HEK293T (cell line): ENCODE measurements at regions not wholly inside any gene's neighbourhood (a gene's known extent, or its start where the extent isn't known, plus 50 kb on each side); places are given as distances from the start of the nearest gene placed in this dataset.

ENCODE experiments used
- ARNT ChIP-seq: fragments of 450-650 bp; IDR thresholded peaks from 2 replicates; pipeline ENCODE4 v1.6.1; 2017; ENCODE audit warnings: mild to moderate bottlenecking
- BHLHE40 ChIP-seq: fragments of 450-650 bp; IDR thresholded peaks from 2 replicates; pipeline ENCODE4 v1.6.1; 2016; ENCODE audit warnings: mild to moderate bottlenecking, moderate library complexity, borderline replicate concordance
- ELF4 ChIP-seq: fragments of 450-650 bp; IDR thresholded peaks from 2 replicates; pipeline ENCODE4 v1.6.1; 2017; ENCODE audit warnings: antibody characterized with exemption
- FOXA1 ChIP-seq: fragments of 450-650 bp; IDR thresholded peaks from 2 replicates; pipeline ENCODE4 v1.6.1; 2016; ENCODE audit warnings: mild to moderate bottlenecking
- FOXK2 ChIP-seq: fragments of 450-650 bp; IDR thresholded peaks from 2 replicates; pipeline ENCODE4 v1.6.1; 2016; ENCODE audit warnings: mild to moderate bottlenecking
- FOXM1 ChIP-seq: fragments of 450-650 bp; IDR thresholded peaks from 2 replicates; pipeline ENCODE4 v1.6.1; 2017; ENCODE audit warnings: mild to moderate bottlenecking, borderline replicate concordance
- HDGF ChIP-seq: fragments of 450-650 bp; IDR thresholded peaks from 2 replicates; pipeline ENCODE4 v1.6.1; 2017; ENCODE audit warnings: antibody characterized with exemption, borderline replicate concordance
- LEF1 ChIP-seq: fragments of 450-650 bp; IDR thresholded peaks from 2 replicates; pipeline ENCODE4 v1.6.1; 2017; ENCODE audit warnings: mild to moderate bottlenecking, borderline replicate concordance
- NFRKB ChIP-seq: fragments of 450-650 bp; IDR thresholded peaks from 2 replicates; pipeline ENCODE4 v1.6.1; 2016; ENCODE audit warnings: mild to moderate bottlenecking, moderate library complexity
- SP1 ChIP-seq: fragments of 450-650 bp; IDR thresholded peaks from 2 replicates; pipeline ENCODE4 v1.6.1; 2017
- SUZ12 ChIP-seq: fragments of 450-650 bp; IDR thresholded peaks from 2 replicates; pipeline ENCODE4 v1.6.1; 2016; ENCODE audit warnings: mild to moderate bottlenecking
- ZNF384 ChIP-seq: fragments of 450-650 bp; IDR thresholded peaks from 2 replicates; pipeline ENCODE4 v1.6.1; 2016
- TF ChIP-seq, protein P1 (sequence below): fragments of 450-650 bp; IDR thresholded peaks from 2 replicates; pipeline ENCODE4 v1.6.1; 2016

- TF ChIP-seq NFRKB (no peak), FOXM1 (no peak), ZNF384 (no peak), BHLHE40 (no peak), HDGF (no peak), SP1 (no peak), FOXK2 (no peak), SUZ12 (no peak), LEF1 (no peak), ELF4 (no peak), FOXA1 (no peak), ARNT (no peak)
- TF ChIP-seq, protein P1, sequence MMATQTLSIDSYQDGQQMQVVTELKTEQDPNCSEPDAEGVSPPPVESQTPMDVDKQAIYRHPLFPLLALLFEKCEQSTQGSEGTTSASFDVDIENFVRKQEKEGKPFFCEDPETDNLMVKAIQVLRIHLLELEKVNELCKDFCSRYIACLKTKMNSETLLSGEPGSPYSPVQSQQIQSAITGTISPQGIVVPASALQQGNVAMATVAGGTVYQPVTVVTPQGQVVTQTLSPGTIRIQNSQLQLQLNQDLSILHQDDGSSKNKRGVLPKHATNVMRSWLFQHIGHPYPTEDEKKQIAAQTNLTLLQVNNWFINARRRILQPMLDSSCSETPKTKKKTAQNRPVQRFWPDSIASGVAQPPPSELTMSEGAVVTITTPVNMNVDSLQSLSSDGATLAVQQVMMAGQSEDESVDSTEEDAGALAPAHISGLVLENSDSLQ: no peak
These were observed 232.9 kb upstream of the SASH1 start for GRCh38 chr6:148109732-148110131.
